BE2C (cell line): ENCODE measurements at regions not wholly inside any gene's neighbourhood (a gene's known extent, or its start where the extent isn't known, plus 50 kb on each side); places are given as distances from the start of the nearest gene placed in this dataset.

Source experiments
- DNase-seq: peaks from one replicate; pipeline ENCODE4 v3.0.0-alpha.2; 2020
- H3K27me3 ChIP-seq: fragments of 250-450 bp; sonication (Bioruptor Pico); 2 replicates; pipeline ENCODE4 v1.5.1; 2020; ENCODE audit warnings: mild to moderate bottlenecking
- H3K36me3 ChIP-seq: fragments of 250-450 bp; sonication (Bioruptor Pico); 2 replicates; pipeline ENCODE4 v1.5.1; 2020; ENCODE audit warnings: mild to moderate bottlenecking
- H3K4me1 ChIP-seq: fragments of 250-450 bp; sonication (Bioruptor Pico); 2 replicates; pipeline ENCODE4 v1.5.1; 2020
- H3K4me3 ChIP-seq: 2 replicates; pipeline ENCODE4 v1.5.1; 2011; ENCODE audit warnings: low read depth, low read length
- H3K9me3 ChIP-seq: fragments of 250-450 bp; sonication (Bioruptor Pico); 2 replicates; pipeline ENCODE4 v1.5.1; 2020
- TF ChIP-seq, protein P1 (sequence below): IDR thresholded peaks from 2 replicates; pipeline ENCODE4 v1.5.1; 2012; ENCODE audit warnings: mild to moderate bottlenecking, low read depth, low read length

DNA sequence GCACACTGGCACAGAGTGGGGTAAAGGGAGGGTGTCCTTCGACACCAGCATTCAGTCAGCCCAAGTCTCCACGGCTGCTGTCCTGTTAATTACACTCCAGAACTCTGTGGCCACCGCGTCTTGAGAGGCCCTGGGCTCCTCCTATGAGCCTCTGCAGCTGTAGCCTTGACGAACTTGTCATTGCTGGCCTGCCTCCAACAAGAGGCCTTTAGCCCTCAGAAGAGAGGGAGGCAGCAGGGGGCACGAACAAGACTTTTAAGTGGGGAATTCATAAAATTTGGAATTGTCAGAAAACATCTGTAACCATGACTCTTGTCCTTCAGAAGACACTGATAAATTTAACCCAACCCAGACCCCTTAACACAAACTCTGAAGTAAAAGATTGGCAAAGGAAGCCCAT is 241.9 kb downstream of the UQCRFS1 start:
- Histone ChIP-seq H3K9me3 (no peaks in the 10 kb centered on the region), H3K36me3 (no peaks in the 10 kb centered on the region), H3K4me1 (no peaks in the 10 kb centered on the region), H3K4me3 (no peak overlapping the region), H3K27me3 (no peaks in the 10 kb centered on the region)
- TF ChIP-seq, protein P1, sequence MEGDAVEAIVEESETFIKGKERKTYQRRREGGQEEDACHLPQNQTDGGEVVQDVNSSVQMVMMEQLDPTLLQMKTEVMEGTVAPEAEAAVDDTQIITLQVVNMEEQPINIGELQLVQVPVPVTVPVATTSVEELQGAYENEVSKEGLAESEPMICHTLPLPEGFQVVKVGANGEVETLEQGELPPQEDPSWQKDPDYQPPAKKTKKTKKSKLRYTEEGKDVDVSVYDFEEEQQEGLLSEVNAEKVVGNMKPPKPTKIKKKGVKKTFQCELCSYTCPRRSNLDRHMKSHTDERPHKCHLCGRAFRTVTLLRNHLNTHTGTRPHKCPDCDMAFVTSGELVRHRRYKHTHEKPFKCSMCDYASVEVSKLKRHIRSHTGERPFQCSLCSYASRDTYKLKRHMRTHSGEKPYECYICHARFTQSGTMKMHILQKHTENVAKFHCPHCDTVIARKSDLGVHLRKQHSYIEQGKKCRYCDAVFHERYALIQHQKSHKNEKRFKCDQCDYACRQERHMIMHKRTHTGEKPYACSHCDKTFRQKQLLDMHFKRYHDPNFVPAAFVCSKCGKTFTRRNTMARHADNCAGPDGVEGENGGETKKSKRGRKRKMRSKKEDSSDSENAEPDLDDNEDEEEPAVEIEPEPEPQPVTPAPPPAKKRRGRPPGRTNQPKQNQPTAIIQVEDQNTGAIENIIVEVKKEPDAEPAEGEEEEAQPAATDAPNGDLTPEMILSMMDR, result no peak
- no peak for DNase-seq

DNA sequence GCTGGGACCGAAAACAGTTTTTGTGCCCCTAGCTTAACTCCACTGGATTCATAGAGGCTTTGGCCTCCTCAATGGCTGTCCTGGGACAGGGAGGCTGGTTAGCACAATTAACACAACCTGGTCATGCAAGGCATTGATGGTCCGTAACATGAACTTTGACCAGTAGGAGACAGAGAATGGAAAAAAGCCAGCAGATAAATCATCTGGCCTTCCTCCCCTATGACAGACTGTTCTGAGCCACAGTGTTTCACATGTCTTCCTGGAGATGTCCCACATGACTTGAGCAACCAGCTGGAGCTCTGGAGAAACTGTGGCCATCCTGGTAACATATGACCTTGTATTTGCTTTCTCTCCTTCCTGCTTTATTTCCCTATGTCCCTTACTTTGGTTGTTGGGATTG is 244.2 kb downstream of the UQCRFS1 start:
- Histone ChIP-seq H3K4me3 (no peak overlapping the region), H3K4me1 (no peaks in the 10 kb centered on the region), H3K9me3 (no peaks in the 10 kb centered on the region), H3K36me3 (no peaks in the 10 kb centered on the region), H3K27me3 (no peaks in the 10 kb centered on the region)
- DNase-seq, result no peak
- TF ChIP-seq, protein P1, result no peak

DNA sequence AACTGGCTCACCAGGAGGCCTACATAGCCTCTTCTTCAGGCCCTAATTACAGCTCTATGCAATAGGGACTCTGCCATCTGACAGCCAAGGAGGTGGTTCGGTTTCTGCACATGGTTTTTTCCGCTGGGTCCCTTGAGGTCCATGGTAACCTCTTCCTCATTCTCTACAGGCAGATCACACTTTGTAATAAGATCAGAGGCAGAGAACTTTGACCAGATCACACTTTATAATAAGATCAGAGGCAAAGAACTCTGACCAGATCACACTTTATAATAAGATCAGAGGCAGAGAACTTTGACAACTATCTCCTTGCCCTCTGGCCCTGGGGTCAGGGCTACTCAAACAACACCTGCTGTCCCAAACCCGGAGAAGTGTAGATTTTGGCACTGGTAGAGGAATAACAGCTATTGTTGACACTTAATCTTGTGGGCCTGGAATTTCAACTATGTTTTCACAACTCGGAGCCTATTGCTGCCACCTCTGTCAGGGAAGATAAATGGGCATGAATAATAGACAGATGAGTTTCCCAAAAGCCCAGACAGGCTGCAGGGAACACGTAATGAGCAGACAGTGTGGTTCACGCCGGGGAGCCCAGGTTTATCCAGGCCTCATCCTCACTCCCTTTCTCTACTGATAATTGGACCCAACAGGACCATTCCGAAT is 246.1 kb downstream of the UQCRFS1 start:
- Histone ChIP-seq H3K9me3 (no peaks in the 10 kb centered on the region), H3K27me3 (no peaks in the 10 kb centered on the region), H3K4me1 (no peaks in the 10 kb centered on the region), H3K4me3 (no peak overlapping the region), H3K36me3 (no peaks in the 10 kb centered on the region)
- TF ChIP-seq, protein P1, result no peak
- DNase-seq, result no peak

DNA sequence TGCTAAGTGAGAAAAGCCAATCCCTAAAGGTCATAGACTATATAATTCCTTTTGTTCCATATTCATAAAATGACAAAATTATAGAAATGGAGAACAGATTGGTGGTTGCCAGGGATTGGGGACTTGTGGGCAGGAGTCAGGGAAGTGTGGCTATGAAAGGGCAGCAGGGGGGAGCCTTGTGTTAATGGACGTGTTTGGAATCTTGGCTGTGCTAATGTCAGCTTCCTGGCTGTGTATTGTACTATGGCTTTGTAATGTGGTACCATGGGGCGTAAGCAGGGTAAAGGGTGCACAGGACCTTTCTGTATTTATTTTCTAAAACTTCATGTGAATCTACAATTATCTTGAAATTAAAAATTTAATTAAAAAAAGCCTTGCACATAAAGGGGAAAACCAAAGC is 248.5 kb downstream of the UQCRFS1 start:
- TF ChIP-seq, protein P1, result no peak
- Histone ChIP-seq H3K9me3 (no peaks in the 10 kb centered on the region), H3K27me3 (no peaks in the 10 kb centered on the region), H3K4me1 (no peaks in the 10 kb centered on the region), H3K36me3 (no peaks in the 10 kb centered on the region), H3K4me3 (no peak overlapping the region)
- DNase-seq, result no peak

DNA sequence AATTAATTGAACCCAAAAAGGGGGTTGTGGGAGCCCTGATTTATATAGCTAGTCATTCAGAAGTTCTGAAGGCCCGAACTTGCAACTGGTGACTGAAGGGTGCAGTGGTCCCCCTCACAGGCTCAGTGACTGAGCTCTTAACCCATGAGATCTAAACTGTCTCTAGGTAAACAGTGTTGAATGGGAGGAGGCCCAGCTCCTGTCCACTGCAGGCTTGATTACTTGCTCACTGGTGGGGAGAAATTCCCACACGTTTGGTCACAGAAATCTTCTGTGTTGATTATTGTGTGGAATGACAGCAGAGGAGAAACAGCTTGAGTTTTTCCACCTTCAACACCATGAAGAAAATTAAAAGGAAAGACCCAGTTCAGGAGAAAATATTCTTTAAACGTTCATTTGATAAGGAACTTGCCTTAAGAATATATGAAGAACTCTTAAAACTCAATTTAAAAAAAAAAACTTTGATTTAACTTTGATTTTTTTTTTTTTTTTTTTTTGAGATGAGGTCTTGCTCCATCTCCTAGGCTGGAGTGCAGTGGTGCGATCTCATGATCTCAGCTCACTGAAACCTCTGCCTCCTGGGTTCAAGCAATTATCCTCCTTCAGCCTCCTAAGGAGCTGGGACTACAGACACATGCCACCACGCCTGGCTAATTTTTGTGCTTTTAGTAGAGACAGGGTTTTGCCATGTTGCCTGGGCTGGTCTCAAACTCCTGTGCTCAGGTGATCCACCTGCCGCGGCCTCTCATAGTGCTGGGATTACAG is 249.3 kb downstream of the UQCRFS1 start:
- no peak for DNase-seq
- no peaks in the 10 kb centered on the region for H3K9me3 ChIP-seq
- no peaks in the 10 kb centered on the region for H3K4me1 ChIP-seq
- no peaks in the 10 kb centered on the region for H3K27me3 ChIP-seq
- no peaks in the 10 kb centered on the region for H3K36me3 ChIP-seq
- no peak overlapping the region for H3K4me3 ChIP-seq
- TF ChIP-seq, protein P1, result no peak
